KMS-11 (cell line): ENCODE measurements at regions not wholly inside any gene's neighbourhood (a gene's known extent, or its start where the extent isn't known, plus 50 kb on each side); places are given as distances from the start of the nearest gene placed in this dataset.

Experiments used
- H2AFZ ChIP-seq: fragments of 200-600 bp; sonication (generic); 2 replicates; pipeline ENCODE4 v1.6.1; 2016; ENCODE audit warnings: antibody characterized with exemption, mixed run types, low read depth
- H3K27ac ChIP-seq: fragments of 200-600 bp; sonication (generic); 2 replicates; pipeline ENCODE4 v1.6.1; 2016; ENCODE audit warnings: mild to moderate bottlenecking, mixed run types
- H3K27me3 ChIP-seq: fragments of 200-600 bp; sonication (generic); 2 replicates; pipeline ENCODE4 v1.6.1; 2017; ENCODE audit warnings: mild to moderate bottlenecking, low read depth, mixed run types, moderate library complexity; ENCODE audit not compliant: insufficient read depth
- H3K36me3 ChIP-seq: fragments of 200-600 bp; sonication (generic); 2 replicates; pipeline ENCODE4 v1.6.1; 2017; ENCODE audit warnings: mild to moderate bottlenecking, mixed run types; ENCODE audit not compliant: insufficient read depth
- H3K4me1 ChIP-seq: fragments of 200-600 bp; sonication (generic); 2 replicates; pipeline ENCODE4 v1.6.1; 2016; ENCODE audit warnings: mild to moderate bottlenecking, low read depth, mixed run types; ENCODE audit not compliant: poor library complexity, severe bottlenecking
- H3K4me2 ChIP-seq: fragments of 200-600 bp; sonication (generic); 2 replicates; pipeline ENCODE4 v1.7.0; 2016; ENCODE audit warnings: mild to moderate bottlenecking, mixed run types
- H3K4me3 ChIP-seq: fragments of 200-600 bp; sonication (generic); IDR thresholded peaks from 2 replicates; pipeline ENCODE4 v1.6.1; 2017; ENCODE audit warnings: low read depth, low read length, mixed read lengths; ENCODE audit not compliant: insufficient read depth
- H3K79me2 ChIP-seq: fragments of 200-600 bp; sonication (generic); 2 replicates; pipeline ENCODE4 v1.6.1; 2016; ENCODE audit warnings: low read depth, mixed run types; ENCODE audit not compliant: insufficient read depth
- H3K9ac ChIP-seq: fragments of 200-600 bp; sonication (generic); 2 replicates; pipeline ENCODE4 v1.6.1; 2016; ENCODE audit warnings: mild to moderate bottlenecking, mixed run types
- H4K20me1 ChIP-seq: fragments of 200-600 bp; sonication (generic); 2 replicates; pipeline ENCODE4 v1.6.1; 2016; ENCODE audit warnings: mild to moderate bottlenecking, mixed run types; ENCODE audit not compliant: insufficient read depth
- TF ChIP-seq, protein P1 (sequence below): fragments of 200-600 bp; sonication (generic); conservative IDR thresholded peaks from 2 replicates; pipeline ENCODE4 v1.6.1; 2017; ENCODE audit warnings: low read depth, mild to moderate bottlenecking, antibody characterized with exemption, low read length, moderate library complexity, mixed read lengths

DNA sequence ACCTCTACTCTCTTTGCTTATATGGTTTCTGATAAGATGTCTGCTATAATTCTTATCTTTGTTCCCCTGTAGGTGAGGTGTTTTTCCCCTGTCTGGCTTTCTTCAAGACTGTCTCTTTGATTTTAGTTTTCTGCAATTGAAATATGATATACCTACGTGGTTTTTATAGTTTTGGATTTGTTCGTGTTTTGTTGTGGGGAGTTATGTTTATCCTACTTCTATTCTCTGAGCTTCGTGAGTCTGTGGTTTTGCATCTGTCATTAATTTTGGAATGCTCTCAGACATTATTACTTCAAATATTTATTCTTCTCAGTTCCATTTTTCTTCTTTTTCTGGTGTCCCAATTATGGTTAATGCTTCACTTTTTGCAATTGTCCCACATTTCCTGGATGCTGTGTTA, 521.3 kb downstream of the KCTD16 start:
- Histone ChIP-seq H3K36me3 (no peaks in the 10 kb centered on the region), H3K4me3 (no peak overlapping the region), H3K4me1 (peaks cover 7% of the 10 kb centered on the region), H3K27ac (no peak overlapping the region), H3K27me3 (no peaks in the 10 kb centered on the region), H2AFZ (no peak overlapping the region), H4K20me1 (no peaks in the 10 kb centered on the region), H3K4me2 (no peak overlapping the region), H3K9ac (no peak overlapping the region), H3K79me2 (no peaks in the 10 kb centered on the region)
- TF ChIP-seq, protein P1, sequence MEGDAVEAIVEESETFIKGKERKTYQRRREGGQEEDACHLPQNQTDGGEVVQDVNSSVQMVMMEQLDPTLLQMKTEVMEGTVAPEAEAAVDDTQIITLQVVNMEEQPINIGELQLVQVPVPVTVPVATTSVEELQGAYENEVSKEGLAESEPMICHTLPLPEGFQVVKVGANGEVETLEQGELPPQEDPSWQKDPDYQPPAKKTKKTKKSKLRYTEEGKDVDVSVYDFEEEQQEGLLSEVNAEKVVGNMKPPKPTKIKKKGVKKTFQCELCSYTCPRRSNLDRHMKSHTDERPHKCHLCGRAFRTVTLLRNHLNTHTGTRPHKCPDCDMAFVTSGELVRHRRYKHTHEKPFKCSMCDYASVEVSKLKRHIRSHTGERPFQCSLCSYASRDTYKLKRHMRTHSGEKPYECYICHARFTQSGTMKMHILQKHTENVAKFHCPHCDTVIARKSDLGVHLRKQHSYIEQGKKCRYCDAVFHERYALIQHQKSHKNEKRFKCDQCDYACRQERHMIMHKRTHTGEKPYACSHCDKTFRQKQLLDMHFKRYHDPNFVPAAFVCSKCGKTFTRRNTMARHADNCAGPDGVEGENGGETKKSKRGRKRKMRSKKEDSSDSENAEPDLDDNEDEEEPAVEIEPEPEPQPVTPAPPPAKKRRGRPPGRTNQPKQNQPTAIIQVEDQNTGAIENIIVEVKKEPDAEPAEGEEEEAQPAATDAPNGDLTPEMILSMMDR, result no peak

DNA sequence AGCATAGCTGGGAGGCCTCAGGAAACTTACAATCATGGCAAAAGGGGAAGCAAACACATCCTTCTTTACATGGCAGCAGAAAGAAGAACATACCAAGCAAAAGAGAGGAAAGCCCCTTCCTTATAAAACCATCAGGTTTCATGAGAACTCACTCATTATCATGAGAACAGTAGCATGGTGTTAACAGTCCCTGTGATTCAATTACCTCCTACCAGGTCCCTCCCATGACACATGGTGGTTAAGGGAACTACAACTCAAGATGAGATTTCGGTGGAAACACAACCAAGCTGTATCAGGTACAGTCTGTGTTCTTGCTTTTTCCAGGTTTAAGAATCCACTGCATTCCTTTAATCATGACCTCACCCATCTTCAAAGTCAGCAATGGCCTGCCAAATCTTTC, 514.2 kb downstream of the KCTD16 start:
- H3K27me3 ChIP-seq, result no peaks in the 10 kb centered on the region
- no peak overlapping the region for H2AFZ ChIP-seq

DNA sequence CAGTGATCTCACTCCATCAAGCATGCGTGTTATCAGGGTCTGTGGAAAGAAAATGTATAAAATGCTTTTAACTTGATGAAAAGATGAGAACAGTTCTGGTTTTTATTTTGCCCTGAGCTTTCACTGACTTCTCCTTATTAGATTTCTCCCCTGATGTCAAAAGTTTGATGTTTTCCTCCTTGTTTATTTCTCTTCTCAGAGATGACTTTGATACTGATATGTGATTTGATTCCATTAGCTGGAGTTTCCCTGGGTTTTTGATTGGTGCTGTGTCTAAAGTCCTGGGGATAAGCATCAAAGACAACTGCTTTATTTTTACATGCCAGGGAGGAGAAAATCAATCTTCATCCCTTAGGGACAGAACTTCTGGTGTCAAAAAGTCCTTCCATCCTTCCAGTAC, 510.0 kb downstream of the KCTD16 start:
- no peak overlapping the region for H3K4me2 ChIP-seq
- no peak overlapping the region for H2AFZ ChIP-seq
- H3K27ac ChIP-seq, result no peak overlapping the region
- TF ChIP-seq, protein P1, result no peak
- no peaks in the 10 kb centered on the region for H3K4me1 ChIP-seq
- H3K4me3 ChIP-seq, result no peak overlapping the region
- H3K27me3 ChIP-seq, result no peaks in the 10 kb centered on the region
- no peaks in the 10 kb centered on the region for H3K79me2 ChIP-seq
- H4K20me1 ChIP-seq, result no peaks in the 10 kb centered on the region
- H3K9ac ChIP-seq, result no peak overlapping the region
- H3K36me3 ChIP-seq, result no peaks in the 10 kb centered on the region

More for the DNA sequence above, 514.2 kb downstream of the KCTD16 start:
- Histone ChIP-seq H3K79me2 (no peaks in the 10 kb centered on the region), H3K4me2 (no peak overlapping the region), H3K36me3 (no peaks in the 10 kb centered on the region), H3K4me1 (no peaks in the 10 kb centered on the region), H3K4me3 (no peak overlapping the region), H4K20me1 (no peaks in the 10 kb centered on the region), H3K9ac (no peak overlapping the region), H3K27ac (no peak overlapping the region)
- TF ChIP-seq, protein P1, result no peak

DNA sequence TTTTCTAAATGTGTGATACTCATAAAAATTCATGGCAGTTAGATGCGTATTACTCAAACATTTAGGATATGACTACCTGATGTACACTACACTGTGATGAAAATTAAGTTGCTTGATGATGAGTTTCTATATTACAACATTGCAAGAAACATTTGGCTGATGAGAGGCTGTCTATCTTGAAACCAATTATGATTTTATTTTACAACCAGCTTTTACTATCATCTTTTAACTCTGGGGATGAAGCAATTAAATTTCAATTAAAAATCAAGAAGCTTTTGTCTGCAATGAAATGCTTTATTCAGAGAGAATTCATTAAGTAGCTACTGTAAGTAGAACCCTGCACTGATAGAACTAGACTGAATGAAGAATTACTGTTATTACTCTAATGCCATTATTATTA, 500.4 kb downstream of the KCTD16 start:
- no peak overlapping the region for H2AFZ ChIP-seq
- no peaks in the 10 kb centered on the region for H3K79me2 ChIP-seq
- no peak overlapping the region for H3K4me2 ChIP-seq
- TF ChIP-seq, protein P1, result no peak
- H3K9ac ChIP-seq, result no peak overlapping the region
- no peak overlapping the region for H3K4me3 ChIP-seq
- no peaks in the 10 kb centered on the region for H4K20me1 ChIP-seq
- no peaks in the 10 kb centered on the region for H3K27me3 ChIP-seq
- H3K4me1 ChIP-seq, result no peaks in the 10 kb centered on the region
- no peaks in the 10 kb centered on the region for H3K36me3 ChIP-seq
- no peak overlapping the region for H3K27ac ChIP-seq
